SK-N-SH (cell line): ENCODE measurements at regions not wholly inside any gene's neighbourhood (a gene's known extent, or its start where the extent isn't known, plus 50 kb on each side); places are given as distances from the start of the nearest gene placed in this dataset.

Experiments
- CHD2 ChIP-seq: fragments of 150-350 bp; IDR thresholded peaks from 2 replicates; pipeline ENCODE4 v1.6.1; 2018; ENCODE audit warnings: low read length; ENCODE audit not compliant: partially characterized antibody
- EP300 ChIP-seq, 2 experiments: IDR thresholded peaks; 2 replicates each; pipeline versions ENCODE4 v1.4.0 to v1.6.1; 2012; ENCODE audit warnings: borderline replicate concordance in 1 of 2, low read depth in 1 of 2, low read length in 1 of 2
- POLR2AphosphoS5 ChIP-seq: IDR thresholded peaks from 2 replicates; pipeline ENCODE4 v1.6.1; 2012; ENCODE audit warnings: low read depth, low read length

DNA sequence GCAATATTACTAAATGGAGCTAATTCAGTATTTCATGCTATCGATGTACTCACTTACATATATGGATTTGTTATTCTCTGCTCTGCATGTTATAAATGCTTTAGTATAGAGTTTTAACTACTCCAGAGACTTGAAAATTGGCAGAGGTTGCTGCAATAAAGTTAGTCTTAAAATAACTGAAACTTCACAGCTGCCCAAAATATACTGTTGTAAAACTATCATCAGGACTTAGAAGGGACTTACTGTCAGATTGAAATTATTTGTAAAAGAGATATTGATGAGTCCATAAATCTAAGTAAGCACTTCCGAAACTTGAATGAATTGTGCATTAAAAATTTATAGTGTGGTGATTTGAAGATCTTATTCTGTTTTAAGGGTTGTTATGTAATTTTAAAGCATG, 1178.2 kb upstream of the PCDH20 start:
- no peak for TF ChIP-seq POLR2AphosphoS5
- TF ChIP-seq EP300 (IDR thresholded peaks at IDR 0.05; ENCODE audit: borderline replicate concordance in 1 of 2, low read depth in 1 of 2, low read length in 1 of 2) = no peak
- TF ChIP-seq CHD2 = no peak
